Nephron (organoid): ENCODE measurements at regions not wholly inside any gene's neighbourhood (a gene's known extent, or its start where the extent isn't known, plus 50 kb on each side); places are given as distances from the start of the nearest gene placed in this dataset.

Experiments used
- H3K27ac Mint-ChIP-seq, 3 experiments: 2 replicates each; pipeline ENCODE4 v1.8.0; 2020; ENCODE audit warnings: mixed read lengths in 3 of 3, mild to moderate bottlenecking in 2 of 3, moderate library complexity in 1 of 3
- H3K27me3 Mint-ChIP-seq: 2 replicates; pipeline ENCODE4 v1.8.0; 2021; ENCODE audit warnings: low read depth, mild to moderate bottlenecking, moderate library complexity, mixed read lengths
- H3K36me3 Mint-ChIP-seq: 2 replicates; pipeline ENCODE4 v1.8.0; 2020; ENCODE audit warnings: low read depth, mixed read lengths
- H3K4me1 Mint-ChIP-seq: 2 replicates; pipeline ENCODE4 v1.8.0; 2020; ENCODE audit warnings: mixed read lengths
- H3K4me3 Mint-ChIP-seq, 3 experiments: 2 replicates each; pipeline ENCODE4 v1.8.0; 2020; ENCODE audit warnings: mild to moderate bottlenecking in 3 of 3, mixed read lengths in 3 of 3, moderate library complexity in 2 of 3
- H3K9me3 Mint-ChIP-seq: 2 replicates; pipeline ENCODE4 v1.8.0; 2020; ENCODE audit warnings: mixed read lengths
- CTCF ChIP-seq, 3 experiments: fragments of 200-600 bp; sonication (generic); IDR thresholded peaks; one replicate each; pipeline ENCODE4 v1.5.0; 2021; ENCODE audit warnings: antibody characterized with exemption in 3 of 3; ENCODE audit not compliant: unreplicated experiment in 3 of 3

GRCh38 chr3:64293121-64293520 is 67.9 kb upstream of the PRICKLE2 start:
- Mint-ChIP-seq H3K27me3 (no peaks in the 10 kb centered on the region), H3K27ac (no peak overlapping the region), H3K4me3 (no peak overlapping the region), H3K4me1 (peaks cover 18% of the 10 kb centered on the region), H3K9me3 (peaks cover 9% of the 10 kb centered on the region), H3K36me3 (peaks cover 11% of the 10 kb centered on the region)
- TF ChIP-seq CTCF (IDR thresholded peaks at IDR 0.05; ENCODE audit: unreplicated experiment in 3 of 3): no peak

- no peak overlapping the region for H3K4me3 Mint-ChIP-seq
- H3K4me1 Mint-ChIP-seq: peaks cover 18% of the 10 kb centered on the region
- H3K9me3 Mint-ChIP-seq: no peaks in the 10 kb centered on the region
- peaks cover under 1% of the 10 kb centered on the region for H3K36me3 Mint-ChIP-seq
- no peak for TF ChIP-seq CTCF (IDR thresholded peaks at IDR 0.05; ENCODE audit: unreplicated experiment in 3 of 3)
- H3K27ac Mint-ChIP-seq: no peak overlapping the region
- no peaks in the 10 kb centered on the region for H3K27me3 Mint-ChIP-seq
These were observed 66.7 kb upstream of the PRICKLE2 start for GRCh38 chr3:64291956-64292355.

GRCh38 chr3:64291345-64291744 is 66.1 kb upstream of the PRICKLE2 start:
- H3K4me3 Mint-ChIP-seq: no peak overlapping the region
- no peak for TF ChIP-seq CTCF (IDR thresholded peaks at IDR 0.05; ENCODE audit: unreplicated experiment in 3 of 3)
- H3K27ac Mint-ChIP-seq: no peak overlapping the region
- no peaks in the 10 kb centered on the region for H3K36me3 Mint-ChIP-seq
- H3K4me1 Mint-ChIP-seq: peaks cover 18% of the 10 kb centered on the region
- H3K27me3 Mint-ChIP-seq: no peaks in the 10 kb centered on the region
- no peaks in the 10 kb centered on the region for H3K9me3 Mint-ChIP-seq

- Mint-ChIP-seq H3K27me3 (no peaks in the 10 kb centered on the region), H3K9me3 (peaks cover 1% of the 10 kb centered on the region), H3K36me3 (no peaks in the 10 kb centered on the region), H3K4me1 (peaks cover 18% of the 10 kb centered on the region), H3K27ac (peak overlapping the region in 1 of 3 experiments; percentile 58), H3K4me3 (no peak overlapping the region)
- TF ChIP-seq CTCF (IDR thresholded peaks at IDR 0.05; ENCODE audit: unreplicated experiment in 3 of 3): no peak
These were observed 65.6 kb upstream of the PRICKLE2 start for GRCh38 chr3:64290864-64291263.

GRCh38 chr3:64290161-64290560 is 64.9 kb upstream of the PRICKLE2 start:
- Mint-ChIP-seq H3K4me3 (no peak overlapping the region), H3K36me3 (no peaks in the 10 kb centered on the region)

More at GRCh38 chr3:64290161-64290560, 64.9 kb upstream of the PRICKLE2 start:
- no peak overlapping the region for H3K27ac Mint-ChIP-seq
- no peaks in the 10 kb centered on the region for H3K27me3 Mint-ChIP-seq
- H3K9me3 Mint-ChIP-seq: peaks cover 2% of the 10 kb centered on the region
- no peak for TF ChIP-seq CTCF (IDR thresholded peaks at IDR 0.05; ENCODE audit: unreplicated experiment in 3 of 3)
- peaks cover 18% of the 10 kb centered on the region for H3K4me1 Mint-ChIP-seq
